ENCODE measurements at regions not wholly inside any gene's neighbourhood (a gene's known extent, or its start where the extent isn't known, plus 50 kb on each side); places are given as distances from the start of the nearest gene placed in this dataset.

DNA sequence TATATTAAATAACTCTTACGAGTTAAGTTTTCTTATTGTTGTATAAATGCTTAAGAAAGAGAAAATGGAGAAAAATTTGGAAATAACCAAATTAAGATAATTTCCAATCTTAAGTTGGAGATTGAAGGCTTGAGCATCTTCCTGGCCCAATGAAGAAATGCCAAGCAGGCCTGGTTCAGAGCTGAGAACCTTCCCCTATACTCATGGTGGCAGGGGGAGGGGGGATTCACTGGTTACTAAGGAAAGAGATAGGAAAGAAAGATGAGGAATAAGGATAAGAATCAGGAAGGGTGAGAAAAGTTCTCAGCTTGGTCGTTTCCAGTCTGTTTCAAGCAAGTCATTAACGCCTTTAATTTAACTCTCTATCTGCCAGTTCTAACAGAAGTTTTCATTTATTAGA lies 166.2 kb downstream of the AVL9 start:
- TF ChIP-seq EP300 (IDR thresholded peaks at IDR 0.05) (no peak), CTCF (IDR thresholded peaks at IDR 0.05) (no peak)
